GM12878 (cell line): ENCODE measurements at regions not wholly inside any gene's neighbourhood (a gene's known extent, or its start where the extent isn't known, plus 50 kb on each side); places are given as distances from the start of the nearest gene placed in this dataset.

Experiments
- ATAC-seq: fragments of 200-7000 bp; cut with Tn5 transposase; 3 replicates; pipeline ENCODE4 v1.9.1; 2020; ENCODE audit warnings: mild to moderate bottlenecking, moderate library complexity
- BruUV-seq: library from RNA; stranded (reverse); fragments of 400-500 nt; replicated peaks from 2 replicates; lab custom pipeline; 2021; lab: Mats Ljungman, UMichigan
- CTCF ChIA-PET: fragments of 300-600 bp; sonication (Branson Sonifier 250); formaldehyde crosslinking; extraction: SDS; loops from one replicate; lab custom pipeline; 2021; ENCODE audit warnings: inconsistent platforms; lab: Yijun Ruan, JAX
- POLR2A ChIA-PET: fragments of 350-600 bp; formaldehyde crosslinking; extraction: SDS; loops from one replicate; lab custom pipeline; 2021; ENCODE audit warnings: inconsistent platforms; lab: Charles Lee
- RAD21 ChIA-PET: fragments of 300-600 bp; sonication (Branson Sonifier 250); formaldehyde crosslinking; loops from one replicate; lab custom pipeline; 2023; ENCODE audit warnings: antibody characterized with exemption; ENCODE audit not compliant: unreplicated experiment; lab: Charles Lee
- SMC1A ChIA-PET: fragments of 300-600 bp; sonication (Branson Sonifier 250); formaldehyde crosslinking; loops from one replicate; lab custom pipeline; 2023; ENCODE audit not compliant: unreplicated experiment, uncharacterized antibody; lab: Charles Lee
- DNase-seq: peaks from one replicate; pipeline ENCODE4 v3.0.0-alpha.2; 2011; ENCODE audit warnings: low read depth, low spot score
- FAIRE-seq: peaks from 3 replicates; lab custom pipeline; 2011; peaks lifted over from hg19 to GRCh38; lab: Jason Lieb, UNC
- H2AFZ ChIP-seq: 2 replicates; pipeline ENCODE4 v1.6.0; 2011; ENCODE audit warnings: low read depth, low read length, control low read depth; ENCODE audit not compliant: control insufficient read depth
- H3K27ac ChIP-seq: 2 replicates; pipeline ENCODE4 v1.5.1; 2011; ENCODE audit warnings: control low read depth; ENCODE audit not compliant: control insufficient read depth, insufficient read depth
- H3K27me3 ChIP-seq, 2 experiments: replicated peaks in 1 of 2; 2 replicates each; pipeline versions ENCODE4 v1.6.0 to v1.6.1; 2011; ENCODE audit warnings: low read length in 1 of 2; ENCODE audit not compliant: control insufficient read depth in 2 of 2, insufficient read depth in 2 of 2
- H3K36me3 ChIP-seq, 2 experiments: 2 replicates each; pipeline ENCODE4 v1.5.1; 2011; ENCODE audit warnings: low read length in 1 of 2; ENCODE audit not compliant: control insufficient read depth in 2 of 2, insufficient read depth in 2 of 2
- H3K4me1 ChIP-seq: 2 replicates; pipeline ENCODE4 v1.6.1; 2011; ENCODE audit warnings: mild to moderate bottlenecking, low read length, moderate library complexity, mixed read lengths; ENCODE audit not compliant: control insufficient read depth, insufficient read depth
- H3K4me2 ChIP-seq: 2 replicates; pipeline ENCODE4 v1.6.0; 2011; ENCODE audit warnings: control low read depth; ENCODE audit not compliant: control insufficient read depth, insufficient read depth
- H3K4me3 ChIP-seq: fragments of 200-600 bp; sonication (generic); 2 replicates; pipeline ENCODE4 v1.5.1; 2016
- H3K79me2 ChIP-seq: 2 replicates; pipeline ENCODE4 v1.6.0; 2011; ENCODE audit warnings: low read length; ENCODE audit not compliant: control insufficient read depth, insufficient read depth
- H3K9ac ChIP-seq: 2 replicates; pipeline ENCODE4 v1.8.0; 2011; ENCODE audit warnings: low read length, control low read depth, mixed read lengths; ENCODE audit not compliant: control insufficient read depth, insufficient read depth
- H3K9me3 ChIP-seq: replicated peaks from 3 replicates; pipeline ENCODE4 v1.5.1; 2011; ENCODE audit warnings: mild to moderate bottlenecking, low read length; ENCODE audit not compliant: control insufficient read depth, insufficient read depth
- H4K20me1 ChIP-seq: 2 replicates; pipeline ENCODE4 v1.6.0; 2011; ENCODE audit not compliant: control insufficient read depth, insufficient read depth
- DPF2 ChIP-seq: fragments of 450-650 bp; IDR thresholded peaks from 2 replicates; pipeline ENCODE4 v1.6.1; 2017; ENCODE audit warnings: mild to moderate bottlenecking
- EED ChIP-seq: sonication (generic); IDR thresholded peaks from 2 replicates; pipeline ENCODE4 v1.6.1; 2016; ENCODE audit warnings: antibody characterized with exemption, low read depth
- HDAC6 ChIP-seq: fragments of 200-600 bp; sonication (generic); IDR thresholded peaks from one replicate; pipeline ENCODE4 v1.8.0; 2017; ENCODE audit warnings: antibody characterized with exemption; ENCODE audit not compliant: unreplicated experiment
- MTA2 ChIP-seq: fragments of 450-650 bp; IDR thresholded peaks from 2 replicates; pipeline ENCODE4 v1.6.1; 2016; ENCODE audit warnings: low read depth, mild to moderate bottlenecking, moderate library complexity
- RAD21 ChIP-seq: IDR thresholded peaks from 2 replicates; pipeline ENCODE4 v1.6.1; 2011; ENCODE audit warnings: mild to moderate bottlenecking, low read depth, low read length, moderate library complexity; ENCODE audit not compliant: insufficient read depth
- RCOR1 ChIP-seq: conservative IDR thresholded peaks from 2 replicates; pipeline ENCODE4 v1.6.1; 2012; ENCODE audit warnings: low read depth, low read length, improper control_type of control experiment
- SMAD1 ChIP-seq: fragments of 450-650 bp; IDR thresholded peaks from 2 replicates; pipeline ENCODE4 v1.6.1; 2018; ENCODE audit warnings: mild to moderate bottlenecking, low read depth; ENCODE audit not compliant: partially characterized antibody
- SMARCA5 ChIP-seq: fragments of 450-650 bp; IDR thresholded peaks from 2 replicates; pipeline ENCODE4 v1.6.1; 2017; ENCODE audit warnings: mild to moderate bottlenecking
- SMC3 ChIP-seq: IDR thresholded peaks from 2 replicates; pipeline ENCODE4 v1.6.1; 2011; ENCODE audit warnings: low read length, improper control_type of control experiment, borderline replicate concordance
- TCF3 ChIP-seq: IDR thresholded peaks from 2 replicates; pipeline ENCODE4 v1.6.1; 2012; ENCODE audit warnings: low read depth, mild to moderate bottlenecking, low read length, borderline replicate concordance; ENCODE audit not compliant: insufficient read depth
- WGBS: methylation state at CpG from one replicate; pipeline ENCODE4 v1.1.6; 2016; ENCODE audit warnings: low lambda C conversion rate; ENCODE audit not compliant: insufficient replicate concordance, insufficient coverage; ENCODE audit errors: missing lambda C conversion rate; 5-methylcytosine and 5-hydroxymethylcytosine counted together
- in situ Hi-C: fragments of 300-500 bp; cut with MboI; formaldehyde crosslinking; loops from 9 replicates; pipeline ENCODE4 v1.14.3; 2018; ENCODE audit warnings: mixed read lengths
- intact Hi-C: fragments of 100-400 bp; cut with micrococcal nuclease; formaldehyde crosslinking; loops from one replicate; pipeline ENCODE4 v1.14.2; 2022; ENCODE audit not compliant: unreplicated experiment
- TF ChIP-seq, protein P1 (sequence below): fragments of 450-650 bp; IDR thresholded peaks from 2 replicates; pipeline ENCODE4 v1.6.1; 2017; ENCODE audit warnings: mild to moderate bottlenecking
- TF ChIP-seq, protein P2 (sequence below): IDR thresholded peaks from 2 replicates; pipeline ENCODE4 v1.6.1; 2011; ENCODE audit warnings: mild to moderate bottlenecking, low read depth, low read length, moderate library complexity; ENCODE audit not compliant: insufficient replicate concordance

GRCh38 chr4:24743206-24743605, 52.2 kb upstream of the SOD3 start (continued):
- TF ChIP-seq SMC3 (no peak), TCF3 (no peak), RAD21 (no peak), RCOR1 (no peak), SMARCA5 (no peak)
- TF ChIP-seq, protein P1, sequence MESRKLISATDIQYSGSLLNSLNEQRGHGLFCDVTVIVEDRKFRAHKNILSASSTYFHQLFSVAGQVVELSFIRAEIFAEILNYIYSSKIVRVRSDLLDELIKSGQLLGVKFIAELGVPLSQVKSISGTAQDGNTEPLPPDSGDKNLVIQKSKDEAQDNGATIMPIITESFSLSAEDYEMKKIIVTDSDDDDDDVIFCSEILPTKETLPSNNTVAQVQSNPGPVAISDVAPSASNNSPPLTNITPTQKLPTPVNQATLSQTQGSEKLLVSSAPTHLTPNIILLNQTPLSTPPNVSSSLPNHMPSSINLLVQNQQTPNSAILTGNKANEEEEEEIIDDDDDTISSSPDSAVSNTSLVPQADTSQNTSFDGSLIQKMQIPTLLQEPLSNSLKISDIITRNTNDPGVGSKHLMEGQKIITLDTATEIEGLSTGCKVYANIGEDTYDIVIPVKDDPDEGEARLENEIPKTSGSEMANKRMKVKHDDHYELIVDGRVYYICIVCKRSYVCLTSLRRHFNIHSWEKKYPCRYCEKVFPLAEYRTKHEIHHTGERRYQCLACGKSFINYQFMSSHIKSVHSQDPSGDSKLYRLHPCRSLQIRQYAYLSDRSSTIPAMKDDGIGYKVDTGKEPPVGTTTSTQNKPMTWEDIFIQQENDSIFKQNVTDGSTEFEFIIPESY = no peak

- no peak for FAIRE-seq
- in situ Hi-C loops = no loop called here
These were observed 51.4 kb upstream of the SOD3 start for GRCh38 chr4:24743927-24744326.

More at GRCh38 chr4:24743927-24744326, 51.4 kb upstream of the SOD3 start:
- intact Hi-C loops = no loop called here
- H3K9ac ChIP-seq = no peak overlapping the region
- H3K79me2 ChIP-seq = no peaks in the 10 kb centered on the region
- no peaks in the 10 kb centered on the region for H4K20me1 ChIP-seq
- H3K36me3 ChIP-seq = no peaks in the 10 kb centered on the region
- H2AFZ ChIP-seq = no peak overlapping the region
- no peaks in the 10 kb centered on the region for H3K27me3 ChIP-seq
- no peak overlapping the region for H3K4me3 ChIP-seq
- DNase-seq (no peak), ATAC-seq (no peak)
- no peaks in the 10 kb centered on the region for H3K4me1 ChIP-seq
- H3K4me2 ChIP-seq = no peak overlapping the region
- no peaks in the 10 kb centered on the region for H3K9me3 ChIP-seq
- 47% methylated on average over 5 of the region's 5 CpGs for whole genome bisulfite sequencing
- ChIA-PET RAD21 (no interaction called here), POLR2A (no interaction called here), SMC1A (no interaction called here), CTCF (no interaction called here)
- H3K27ac ChIP-seq = no peak overlapping the region
- BruUV-seq = no TSS peak
- TF ChIP-seq SMAD1 (no peak), EED (no peak), MTA2 (no peak), HDAC6 (no peak), DPF2 (no peak)
- TF ChIP-seq, protein P2, sequence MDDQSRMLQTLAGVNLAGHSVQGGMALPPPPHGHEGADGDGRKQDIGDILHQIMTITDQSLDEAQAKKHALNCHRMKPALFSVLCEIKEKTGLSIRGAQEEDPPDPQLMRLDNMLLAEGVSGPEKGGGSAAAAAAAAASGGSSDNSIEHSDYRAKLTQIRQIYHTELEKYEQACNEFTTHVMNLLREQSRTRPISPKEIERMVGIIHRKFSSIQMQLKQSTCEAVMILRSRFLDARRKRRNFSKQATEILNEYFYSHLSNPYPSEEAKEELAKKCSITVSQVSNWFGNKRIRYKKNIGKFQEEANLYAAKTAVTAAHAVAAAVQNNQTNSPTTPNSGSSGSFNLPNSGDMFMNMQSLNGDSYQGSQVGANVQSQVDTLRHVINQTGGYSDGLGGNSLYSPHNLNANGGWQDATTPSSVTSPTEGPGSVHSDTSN = no peak
